HG03565 (cell line): ENCODE measurements at regions not wholly inside any gene's neighbourhood (a gene's known extent, or its start where the extent isn't known, plus 50 kb on each side); places are given as distances from the start of the nearest gene placed in this dataset.

Experiments
- ATAC-seq: cut with Tn5 transposase; IDR thresholded peaks from one replicate; pipeline ENCODE4 v1.9.1; 2021; ENCODE audit warnings: mild to moderate bottlenecking, moderate library complexity; ENCODE audit not compliant: unreplicated experiment

GRCh38 chr10:64067009-64067606 is 545.9 kb downstream of the REEP3 start:
- ATAC-seq = no peak

- no peak for ATAC-seq
Measured at GRCh38 chr10:64067859-64068258, 546.7 kb downstream of the REEP3 start.

GRCh38 chr10:64070241-64070640 is 549.0 kb downstream of the REEP3 start:
- no peak for ATAC-seq

GRCh38 chr10:64071218-64071617 is 550.0 kb downstream of the REEP3 start:
- no peak for ATAC-seq

- ATAC-seq = no peak
Measured at GRCh38 chr10:64075604-64076003, 554.4 kb downstream of the REEP3 start.

GRCh38 chr10:64076322-64076940 is 555.2 kb downstream of the REEP3 start:
- ATAC-seq = no peak

GRCh38 chr10:64079341-64079740 is 558.1 kb downstream of the REEP3 start:
- ATAC-seq = no peak

GRCh38 chr10:64080071-64080470 is 558.9 kb downstream of the REEP3 start:
- no peak for ATAC-seq

GRCh38 chr10:64081947-64082482 is 560.8 kb downstream of the REEP3 start:
- ATAC-seq = no peak

GRCh38 chr10:64086083-64086767 is 565.0 kb downstream of the REEP3 start:
- ATAC-seq = no peak

GRCh38 chr10:64089648-64090047 is 568.4 kb downstream of the REEP3 start:
- no peak for ATAC-seq

- no peak for ATAC-seq
Measured at GRCh38 chr10:64090865-64091264, 569.7 kb downstream of the REEP3 start.

- ATAC-seq = no peak
Measured at GRCh38 chr10:64091897-64092296, 570.7 kb downstream of the REEP3 start.

- ATAC-seq = no peak
Measured at GRCh38 chr10:64093304-64093703, 572.1 kb downstream of the REEP3 start.

GRCh38 chr10:64093946-64094535 is 572.8 kb downstream of the REEP3 start:
- ATAC-seq = no peak

- ATAC-seq = no peak
Measured at GRCh38 chr10:64096941-64097340, 575.7 kb downstream of the REEP3 start.

GRCh38 chr10:64097391-64098122 is 576.4 kb downstream of the REEP3 start:
- no peak for ATAC-seq

- ATAC-seq = no peak
Measured at GRCh38 chr10:64098994-64099393, 577.8 kb downstream of the REEP3 start.

GRCh38 chr10:64101606-64102263 is 580.5 kb downstream of the REEP3 start:
- ATAC-seq = no peak

- no peak for ATAC-seq
Measured at GRCh38 chr10:64102264-64102633, 581.0 kb downstream of the REEP3 start.

GRCh38 chr10:64102916-64103315 is 581.7 kb downstream of the REEP3 start:
- no peak for ATAC-seq
